Activated T-helper 2 cell treated with anti-CD3 and anti-CD28 coated beads, Interferon-gamma antibody, Interleukin-2, Interleukin-4, amounts not matched to agents 10 μg/mL and 5 μg/mL and 100 μg/mL, durations not matched to agents 14 hours and 24 hours and 36 hours (primary cell): ENCODE measurements at regions not wholly inside any gene's neighbourhood (a gene's known extent, or its start where the extent isn't known, plus 50 kb on each side); places are given as distances from the start of the nearest gene placed in this dataset.

Source experiments
- DNase-seq: peaks from one replicate; pipeline ENCODE4 v3.0.0; 2021; ENCODE audit warnings: low spot score
- H3K27ac Mint-ChIP-seq: one replicate; pipeline ENCODE4 v1.8.0; 2021; ENCODE audit warnings: mixed read lengths
- H3K27me3 Mint-ChIP-seq: one replicate; pipeline ENCODE4 v1.8.0; 2021; ENCODE audit warnings: low read depth, mixed read lengths
- H3K36me3 Mint-ChIP-seq: one replicate; pipeline ENCODE4 v1.8.0; 2021; ENCODE audit warnings: low read depth, mixed read lengths
- H3K4me1 Mint-ChIP-seq: one replicate; pipeline ENCODE4 v1.8.0; 2021; ENCODE audit warnings: low read depth, mixed read lengths
- H3K4me3 Mint-ChIP-seq: one replicate; pipeline ENCODE4 v1.8.0; 2021; ENCODE audit warnings: low read depth, mild to moderate bottlenecking, moderate library complexity, mixed read lengths
- H3K9me3 Mint-ChIP-seq: one replicate; pipeline ENCODE4 v1.8.0; 2021; ENCODE audit warnings: mixed read lengths
- intact Hi-C: fragments of 100-400 bp; cut with micrococcal nuclease; formaldehyde crosslinking; loops from one replicate; pipeline ENCODE4 v1.15.1; 2023

DNA sequence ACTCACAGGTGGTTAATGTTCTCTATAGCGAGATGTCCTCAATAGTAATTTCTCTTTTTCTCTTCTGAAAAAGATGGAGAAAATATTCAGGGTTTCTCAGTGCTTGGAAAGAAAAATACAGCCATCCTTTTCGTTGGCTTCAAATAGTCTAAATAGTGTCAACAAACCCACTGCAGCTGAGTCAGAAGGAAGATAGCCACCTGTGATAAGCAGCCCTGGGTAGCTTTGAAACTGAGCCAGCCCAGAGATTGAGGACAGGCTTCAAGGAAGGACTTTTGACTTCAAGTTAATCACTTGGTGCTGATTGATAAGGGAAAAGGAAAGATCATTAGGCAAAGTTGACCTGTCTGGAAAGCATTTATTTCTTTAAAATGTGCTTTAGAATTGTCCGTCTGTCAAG lies 78.7 kb upstream of the TYRP1 start:
- DNase-seq: no peak
- no peaks in the 10 kb centered on the region for H3K4me1 Mint-ChIP-seq
- intact Hi-C loops: no loop called here
- H3K27ac Mint-ChIP-seq: no peak overlapping the region
- H3K27me3 Mint-ChIP-seq: no peaks in the 10 kb centered on the region
- H3K36me3 Mint-ChIP-seq: no peaks in the 10 kb centered on the region
- peaks cover 30% of the 10 kb centered on the region for H3K9me3 Mint-ChIP-seq
- H3K4me3 Mint-ChIP-seq: no peak overlapping the region

DNA sequence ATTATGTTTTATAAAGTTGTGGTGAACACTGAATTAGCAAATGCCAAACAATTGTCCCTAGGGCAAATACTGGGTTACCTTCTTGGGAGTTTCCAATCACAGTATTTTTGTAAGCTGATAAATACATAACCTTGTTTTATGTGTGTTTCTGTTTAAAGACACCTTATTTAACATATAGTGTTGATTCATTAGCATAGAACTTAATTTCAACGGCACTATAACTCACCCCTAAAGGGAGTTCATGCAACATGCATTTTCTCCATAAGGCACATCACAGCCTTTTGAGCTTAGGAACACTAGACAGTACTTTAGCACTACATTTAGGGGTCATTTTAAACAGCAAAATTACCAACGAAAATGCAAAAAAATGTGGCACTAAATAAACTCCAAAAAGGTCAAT lies 74.2 kb upstream of the TYRP1 start:
- no peak overlapping the region for H3K27ac Mint-ChIP-seq
- H3K4me1 Mint-ChIP-seq: no peaks in the 10 kb centered on the region
- DNase-seq: no peak
- no peak overlapping the region for H3K4me3 Mint-ChIP-seq
- no peaks in the 10 kb centered on the region for H3K36me3 Mint-ChIP-seq
- H3K27me3 Mint-ChIP-seq: no peaks in the 10 kb centered on the region
- peaks cover 30% of the 10 kb centered on the region for H3K9me3 Mint-ChIP-seq
- intact Hi-C loops: no loop called here

DNA sequence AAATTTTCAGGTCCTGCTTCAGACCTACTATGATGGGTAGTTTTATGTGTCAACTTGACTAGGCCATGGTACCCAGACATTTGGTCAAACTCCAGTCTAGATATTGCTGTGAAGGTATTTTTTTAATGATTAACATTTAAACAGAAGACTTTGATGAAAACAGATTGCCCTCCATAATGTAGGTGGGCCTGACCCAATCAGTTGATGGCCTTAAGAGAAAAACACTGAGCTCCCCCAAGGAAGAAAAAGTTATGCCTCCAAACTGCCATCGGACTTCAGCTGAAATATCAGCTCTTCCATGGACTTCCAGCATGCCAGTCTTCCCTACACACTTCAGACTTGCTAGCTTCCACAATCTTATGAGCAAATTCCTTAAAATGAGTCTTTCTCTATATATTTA lies 67.3 kb upstream of the TYRP1 start:
- no peak for DNase-seq
- no peak overlapping the region for H3K27ac Mint-ChIP-seq
- no peaks in the 10 kb centered on the region for H3K4me1 Mint-ChIP-seq
- H3K36me3 Mint-ChIP-seq: no peaks in the 10 kb centered on the region
- H3K9me3 Mint-ChIP-seq: peaks cover 16% of the 10 kb centered on the region
- H3K4me3 Mint-ChIP-seq: no peak overlapping the region
- H3K27me3 Mint-ChIP-seq: no peaks in the 10 kb centered on the region
- intact Hi-C loops: no loop called here

DNA sequence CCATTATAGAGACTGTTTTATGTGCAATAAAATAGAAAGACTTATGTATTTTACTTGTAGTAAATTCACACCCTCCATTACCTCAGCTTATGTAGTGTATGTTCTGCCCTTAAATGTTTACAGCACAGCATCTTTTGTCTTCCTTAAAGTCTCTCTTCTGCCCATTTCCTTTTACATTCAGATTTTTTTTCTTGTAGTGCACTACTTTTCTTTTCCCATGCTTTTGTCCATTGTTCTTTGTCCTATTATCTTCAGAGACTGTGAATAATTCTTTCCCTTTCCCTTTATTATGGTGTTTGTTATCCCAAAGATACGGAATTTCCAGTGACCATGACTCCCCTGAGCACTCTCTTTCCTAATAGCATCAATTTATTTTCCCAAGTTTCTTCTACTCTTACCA lies 66.1 kb upstream of the TYRP1 start:
- Mint-ChIP-seq H3K27ac (no peak overlapping the region), H3K4me1 (no peaks in the 10 kb centered on the region), H3K36me3 (no peaks in the 10 kb centered on the region), H3K4me3 (no peak overlapping the region), H3K27me3 (no peaks in the 10 kb centered on the region), H3K9me3 (peaks cover 25% of the 10 kb centered on the region)
- intact Hi-C loops: no loop called here
- DNase-seq: no peak

DNA sequence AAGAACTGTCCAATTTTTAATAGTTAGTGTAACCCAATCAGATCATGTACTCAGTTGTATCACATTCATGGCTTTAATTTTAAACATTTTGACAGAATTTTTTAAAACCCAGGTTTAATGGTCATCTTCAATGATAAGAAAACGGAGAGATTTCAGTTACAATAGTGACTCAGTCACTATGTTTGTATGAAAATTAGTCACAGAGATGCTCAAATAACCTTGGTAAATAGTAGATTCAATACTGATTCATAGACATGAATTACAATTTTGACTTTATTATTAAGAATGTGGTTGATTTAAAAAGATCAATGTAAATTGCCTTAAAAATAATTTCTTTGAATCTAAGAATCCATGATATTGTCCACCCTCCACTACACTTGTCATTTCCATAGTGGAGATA lies 64.6 kb upstream of the TYRP1 start:
- Mint-ChIP-seq H3K27me3 (no peaks in the 10 kb centered on the region), H3K9me3 (peaks cover 24% of the 10 kb centered on the region)
- intact Hi-C loops: no loop called here

DNA sequence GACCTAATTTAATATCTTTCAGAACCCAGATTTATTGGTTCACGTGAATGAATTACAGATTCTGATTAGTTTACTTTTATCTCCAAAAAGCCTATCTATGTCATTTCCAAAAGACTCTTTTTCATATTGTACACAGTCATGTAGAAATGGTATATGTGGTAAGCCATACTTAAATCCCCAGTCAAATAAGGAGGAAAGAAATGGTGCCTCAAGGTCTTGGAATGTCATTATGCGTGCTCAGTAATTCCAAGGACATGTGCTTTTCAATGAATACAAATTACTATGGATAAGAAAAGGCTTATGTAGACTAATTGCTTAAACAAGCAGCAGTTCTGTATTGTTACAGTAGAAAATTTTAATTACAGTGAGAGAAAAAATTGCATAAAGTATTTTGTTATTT lies 64.1 kb upstream of the TYRP1 start:
- Mint-ChIP-seq H3K36me3 (no peaks in the 10 kb centered on the region), H3K27ac (no peak overlapping the region), H3K4me3 (no peak overlapping the region), H3K9me3 (peaks cover 28% of the 10 kb centered on the region), H3K4me1 (no peaks in the 10 kb centered on the region), H3K27me3 (no peaks in the 10 kb centered on the region)
- intact Hi-C loops: no loop called here
- DNase-seq: no peak

More for the DNA sequence above, 64.6 kb upstream of the TYRP1 start:
- Mint-ChIP-seq H3K4me3 (no peak overlapping the region), H3K4me1 (no peaks in the 10 kb centered on the region), H3K27ac (no peak overlapping the region), H3K36me3 (no peaks in the 10 kb centered on the region)
- DNase-seq: no peak

DNA sequence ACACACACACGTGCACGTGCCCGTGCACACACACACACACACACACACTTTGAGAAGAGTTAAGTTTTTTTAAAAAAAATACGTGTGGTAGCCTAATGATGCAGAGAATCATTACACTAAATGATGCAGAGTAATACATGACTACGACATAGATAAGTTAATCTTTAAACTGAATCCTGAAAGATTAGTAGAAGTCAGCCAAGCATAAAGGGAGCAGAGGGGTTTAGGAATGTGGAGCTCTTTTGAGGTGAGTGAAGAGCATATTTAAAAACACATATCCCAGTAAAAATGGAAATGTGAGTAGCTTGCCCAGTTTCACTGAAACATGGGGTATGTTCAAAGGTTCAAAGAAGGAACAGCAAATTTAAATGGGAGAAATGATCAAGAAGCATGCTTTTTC lies 61.3 kb upstream of the TYRP1 start:
- Mint-ChIP-seq H3K27me3 (no peaks in the 10 kb centered on the region), H3K9me3 (peaks cover 39% of the 10 kb centered on the region), H3K36me3 (no peaks in the 10 kb centered on the region), H3K27ac (no peak overlapping the region), H3K4me3 (no peak overlapping the region), H3K4me1 (no peaks in the 10 kb centered on the region)
- intact Hi-C loops: no loop called here
- no peak for DNase-seq

DNA sequence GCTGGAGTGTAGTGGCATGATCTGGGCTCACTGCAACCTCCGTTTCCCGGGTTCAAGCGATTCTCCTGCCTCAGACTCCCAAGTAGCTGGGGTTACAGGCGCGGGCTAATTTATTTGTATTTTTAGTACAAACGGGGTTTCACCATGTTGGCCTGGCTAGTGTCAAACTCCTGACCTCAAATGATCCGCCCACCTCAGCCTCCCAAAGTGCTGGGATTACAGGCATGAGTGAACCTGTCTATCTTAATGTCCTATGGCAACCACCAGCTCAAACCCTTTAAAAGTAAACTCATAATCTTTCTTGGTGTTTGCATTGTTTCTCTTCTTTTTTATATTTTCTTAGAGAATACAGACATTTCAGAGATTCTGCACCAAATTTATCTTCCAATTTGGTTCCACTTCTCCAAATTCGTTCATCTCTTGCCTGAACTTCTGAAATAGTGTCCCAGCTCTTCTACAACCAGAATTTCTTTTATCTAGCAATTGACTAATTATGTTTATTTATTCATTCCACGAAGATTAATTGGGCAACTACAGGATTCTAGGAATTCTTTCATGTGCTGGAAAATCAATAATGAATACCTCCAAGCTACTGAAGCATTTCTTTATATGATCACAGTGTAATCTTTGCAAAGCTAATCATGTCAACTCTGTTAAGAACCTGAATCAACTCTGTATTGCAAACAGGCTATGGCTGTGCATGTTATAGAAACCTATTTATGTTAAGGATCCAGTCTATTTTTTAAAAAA lies 60.0 kb upstream of the TYRP1 start:
- Mint-ChIP-seq H3K4me1 (no peaks in the 10 kb centered on the region), H3K4me3 (no peak overlapping the region), H3K27ac (no peak overlapping the region), H3K9me3 (peaks cover 43% of the 10 kb centered on the region), H3K27me3 (no peaks in the 10 kb centered on the region), H3K36me3 (no peaks in the 10 kb centered on the region)
- DNase-seq: no peak
- intact Hi-C loops: no loop called here

DNA sequence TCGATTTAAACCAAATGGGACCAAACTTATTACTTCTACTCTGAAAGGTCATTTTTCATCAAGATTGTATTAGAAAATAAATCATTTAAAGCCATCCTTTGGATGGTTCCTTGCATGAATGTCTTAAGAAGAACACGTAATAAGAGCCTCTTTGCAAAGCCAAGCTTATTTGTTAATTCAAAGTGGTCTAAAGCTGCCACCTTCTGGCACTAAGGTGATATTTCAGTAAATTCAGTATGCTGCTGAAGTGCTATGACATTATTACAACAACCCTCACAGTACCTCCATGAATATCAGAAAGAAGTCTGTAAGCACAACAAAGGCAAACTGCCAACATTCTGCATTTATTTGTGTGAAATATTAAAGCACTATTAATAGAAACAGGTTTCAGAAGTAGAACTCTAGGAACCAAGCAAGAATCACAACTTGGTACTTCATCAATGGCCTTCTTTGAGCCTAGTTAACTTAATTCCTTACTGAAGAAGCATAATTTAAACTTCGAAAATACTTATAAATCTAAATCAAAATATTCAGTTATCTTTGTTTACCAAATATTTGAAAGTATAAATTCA lies 53.1 kb upstream of the TYRP1 start:
- no peak for DNase-seq
- H3K36me3 Mint-ChIP-seq: no peaks in the 10 kb centered on the region
- intact Hi-C loops: no loop called here
- H3K9me3 Mint-ChIP-seq: peaks cover 25% of the 10 kb centered on the region
- no peaks in the 10 kb centered on the region for H3K27me3 Mint-ChIP-seq
- no peak overlapping the region for H3K27ac Mint-ChIP-seq
- no peak overlapping the region for H3K4me3 Mint-ChIP-seq
- H3K4me1 Mint-ChIP-seq: no peaks in the 10 kb centered on the region

DNA sequence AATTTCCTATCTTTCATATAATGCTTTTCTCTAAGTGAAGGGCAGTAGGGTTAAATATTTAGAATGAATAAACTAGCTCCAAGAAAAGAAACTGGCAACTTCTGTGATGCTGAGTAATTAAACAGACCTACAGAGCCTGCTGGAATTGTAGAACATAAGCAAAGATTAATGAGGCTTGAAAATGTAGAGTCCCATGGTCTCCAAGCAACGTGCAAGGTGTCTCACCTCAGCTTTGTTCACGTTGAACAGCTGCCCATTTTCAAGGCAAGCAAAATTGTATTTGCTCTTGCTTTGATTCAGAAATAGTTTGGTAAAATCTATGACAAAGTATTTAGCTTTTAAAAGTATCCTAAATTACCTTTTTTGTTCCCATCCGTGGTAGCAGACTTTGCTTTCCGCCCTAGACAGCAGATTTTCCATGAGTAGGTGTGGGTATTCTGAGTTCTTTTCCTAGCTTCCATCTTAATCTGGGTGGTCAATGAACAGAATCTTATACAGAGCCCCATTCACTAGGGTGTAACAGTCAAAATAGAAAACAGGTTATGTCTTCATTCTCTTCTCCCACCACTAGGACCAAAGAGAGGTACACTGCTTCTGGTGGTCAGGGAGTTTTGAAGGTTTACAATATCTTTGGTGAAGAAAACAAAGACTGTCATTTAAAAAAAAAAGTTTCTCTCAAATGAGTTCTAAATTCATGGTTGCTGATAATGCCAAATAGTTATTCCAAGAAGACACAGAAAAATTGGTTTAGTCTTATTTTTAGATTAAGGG lies 52.1 kb upstream of the TYRP1 start:
- Mint-ChIP-seq H3K36me3 (no peaks in the 10 kb centered on the region), H3K9me3 (peaks cover 26% of the 10 kb centered on the region), H3K4me1 (no peaks in the 10 kb centered on the region), H3K27ac (no peak overlapping the region), H3K27me3 (no peaks in the 10 kb centered on the region), H3K4me3 (no peak overlapping the region)
- intact Hi-C loops: no loop called here
- DNase-seq: no peak
